Prostate gland (tissue), 2 donors: ENCODE measurements at regions not wholly inside any gene's neighbourhood (a gene's known extent, or its start where the extent isn't known, plus 50 kb on each side); places are given as distances from the start of the nearest gene placed in this dataset.

Experiments
- DNase-seq: peaks from one replicate; pipeline ENCODE4 v3.0.0-alpha.2; 2019; ENCODE audit warnings: low spot score
- H3K27ac ChIP-seq, 2 donors: fragments of 200-600 bp; sonication (generic); 2 replicates each; pipeline ENCODE4 v1.5.1; 2017 to 2019
- H3K27me3 ChIP-seq: fragments of 200-600 bp; sonication (generic); replicated peaks from 2 replicates; pipeline ENCODE4 v1.5.1; 2019; ENCODE audit not compliant: insufficient read depth
- H3K36me3 ChIP-seq, 2 donors: fragments of 200-600 bp; sonication (generic); 1 replicate in 1 of 2; 2 replicates in 1 of 2; pipeline versions ENCODE4 v1.5.1 to v1.8.1; 2017 to 2019
- H3K4me1 ChIP-seq: fragments of 200-600 bp; sonication (generic); replicated peaks from 2 replicates; pipeline ENCODE4 v1.5.1; 2019
- H3K4me3 ChIP-seq, 2 donors: fragments of 200-600 bp; sonication (generic); 2 replicates each; pipeline ENCODE4 v1.5.1; 2017 to 2019
- H3K9me3 ChIP-seq: fragments of 200-600 bp; sonication (generic); 2 replicates; pipeline ENCODE4 v1.5.1; 2017
- POLR2A ChIP-seq: fragments of 450-650 bp; IDR thresholded peaks from one replicate; pipeline ENCODE4 v1.6.1; 2016; ENCODE audit warnings: antibody characterized with exemption, mild to moderate bottlenecking
- POLR2AphosphoS5 ChIP-seq: sonication (generic); formaldehyde crosslinking; IDR thresholded peaks from one replicate; pipeline ENCODE4 v1.6.1; 2017; ENCODE audit warnings: antibody characterized with exemption
- WGBS: methylation state at CpG from one replicate; pipeline ENCODE4 v1.1.5; 2018; 5-methylcytosine and 5-hydroxymethylcytosine counted together
- intact Hi-C: fragments of 100-400 bp; cut with DNase I; formaldehyde crosslinking; loops from one replicate; pipeline ENCODE4 v1.14.2; 2022
- TF ChIP-seq, protein P1 (sequence below), 4 experiments: fragments of 200-600 bp in 2 of 4; fragments of 450-650 bp in 2 of 4; sonication (generic) in 2 of 4; IDR thresholded peaks; 1 replicate in 3 of 4; 2 replicates in 1 of 4; pipeline ENCODE4 v1.5.1; 2016 to 2019; ENCODE audit warnings: antibody characterized with exemption in 4 of 4, mild to moderate bottlenecking in 2 of 4, moderate library complexity in 2 of 4

GRCh38 chr5:53814819-53815218, 254.4 kb downstream of the NDUFS4 start:
- TF ChIP-seq POLR2AphosphoS5, result no peak
- TF ChIP-seq POLR2A, result no peak
- TF ChIP-seq, protein P1, sequence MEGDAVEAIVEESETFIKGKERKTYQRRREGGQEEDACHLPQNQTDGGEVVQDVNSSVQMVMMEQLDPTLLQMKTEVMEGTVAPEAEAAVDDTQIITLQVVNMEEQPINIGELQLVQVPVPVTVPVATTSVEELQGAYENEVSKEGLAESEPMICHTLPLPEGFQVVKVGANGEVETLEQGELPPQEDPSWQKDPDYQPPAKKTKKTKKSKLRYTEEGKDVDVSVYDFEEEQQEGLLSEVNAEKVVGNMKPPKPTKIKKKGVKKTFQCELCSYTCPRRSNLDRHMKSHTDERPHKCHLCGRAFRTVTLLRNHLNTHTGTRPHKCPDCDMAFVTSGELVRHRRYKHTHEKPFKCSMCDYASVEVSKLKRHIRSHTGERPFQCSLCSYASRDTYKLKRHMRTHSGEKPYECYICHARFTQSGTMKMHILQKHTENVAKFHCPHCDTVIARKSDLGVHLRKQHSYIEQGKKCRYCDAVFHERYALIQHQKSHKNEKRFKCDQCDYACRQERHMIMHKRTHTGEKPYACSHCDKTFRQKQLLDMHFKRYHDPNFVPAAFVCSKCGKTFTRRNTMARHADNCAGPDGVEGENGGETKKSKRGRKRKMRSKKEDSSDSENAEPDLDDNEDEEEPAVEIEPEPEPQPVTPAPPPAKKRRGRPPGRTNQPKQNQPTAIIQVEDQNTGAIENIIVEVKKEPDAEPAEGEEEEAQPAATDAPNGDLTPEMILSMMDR (IDR thresholded peaks at IDR 0.05), result no peak
- H3K4me1 ChIP-seq, result no peaks in the 10 kb centered on the region
- intact Hi-C loops, result no loop called here
- H3K36me3 ChIP-seq, result no peaks in the 10 kb centered on the region
- DNase-seq, result no peak
- H3K27ac ChIP-seq, result no peak overlapping the region
- H3K4me3 ChIP-seq, result no peak overlapping the region
- WGBS, result 79% methylated on average over 2 of the region's 2 CpGs
- no peaks in the 10 kb centered on the region for H3K9me3 ChIP-seq
- no peaks in the 10 kb centered on the region for H3K27me3 ChIP-seq

DNA sequence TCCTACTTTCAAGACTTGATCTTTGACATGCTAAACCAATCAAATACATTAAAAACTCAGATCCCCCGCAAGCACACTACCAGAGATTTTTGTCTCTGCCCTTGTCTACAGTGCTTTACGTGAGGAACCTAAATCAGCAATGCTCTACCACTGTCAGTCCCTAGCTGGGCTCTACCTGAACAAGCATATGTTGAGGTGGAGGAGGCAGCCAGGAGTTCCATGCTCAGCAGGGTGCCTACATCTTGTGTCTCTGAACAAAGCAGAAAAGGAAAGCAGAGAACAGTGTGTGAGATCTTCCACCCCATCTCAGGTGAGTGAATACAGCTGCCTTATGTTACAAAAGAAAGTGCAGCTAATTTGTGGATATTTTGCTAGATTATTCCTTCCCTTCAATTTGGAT, 255.0 kb downstream of the NDUFS4 start:
- Histone ChIP-seq H3K27ac (no peak overlapping the region), H3K9me3 (no peaks in the 10 kb centered on the region), H3K27me3 (no peaks in the 10 kb centered on the region), H3K4me3 (no peak overlapping the region), H3K36me3 (no peaks in the 10 kb centered on the region), H3K4me1 (no peaks in the 10 kb centered on the region)
- intact Hi-C loops, result no loop called here
- TF ChIP-seq, protein P1 (IDR thresholded peaks at IDR 0.05), result no peak
- no peak for TF ChIP-seq POLR2AphosphoS5
- no peak for TF ChIP-seq POLR2A
- DNase-seq, result no peak
- 93% methylated on average over 2 of the region's 2 CpGs for WGBS

DNA sequence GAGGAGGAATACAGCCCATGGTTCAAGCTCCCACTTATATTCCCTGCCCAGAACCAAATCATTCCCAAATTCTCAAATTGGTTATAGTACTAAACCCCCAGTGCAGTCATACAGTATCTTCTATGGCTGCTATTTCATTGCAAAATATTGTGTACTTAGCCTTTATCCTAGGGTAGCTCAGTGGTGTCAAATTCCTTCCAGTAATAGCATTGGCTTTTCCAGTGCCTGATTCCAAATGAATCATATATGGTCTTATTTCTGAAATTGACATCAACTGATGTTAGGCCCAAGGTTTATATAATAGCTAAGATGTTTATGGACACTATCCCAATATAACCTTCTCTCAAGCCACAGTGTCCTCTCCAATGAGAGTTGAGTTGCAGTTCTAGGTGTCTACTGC, 256.7 kb downstream of the NDUFS4 start:
- Histone ChIP-seq H3K4me3 (no peak overlapping the region), H3K4me1 (no peaks in the 10 kb centered on the region), H3K9me3 (no peaks in the 10 kb centered on the region), H3K36me3 (no peaks in the 10 kb centered on the region), H3K27me3 (no peaks in the 10 kb centered on the region), H3K27ac (no peak overlapping the region)
- TF ChIP-seq, protein P1 (IDR thresholded peaks at IDR 0.05), result no peak
- TF ChIP-seq POLR2AphosphoS5, result no peak
- TF ChIP-seq POLR2A, result no peak
- DNase-seq, result no peak
- intact Hi-C loops, result no loop called here

- H3K4me3 ChIP-seq, result no peak overlapping the region
- intact Hi-C loops, result no loop called here
- no peak overlapping the region for H3K27ac ChIP-seq
- 82% methylated on average over 8 of the region's 8 CpGs for WGBS
- H3K36me3 ChIP-seq, result no peaks in the 10 kb centered on the region
- H3K4me1 ChIP-seq, result no peaks in the 10 kb centered on the region
- H3K9me3 ChIP-seq, result no peaks in the 10 kb centered on the region
- TF ChIP-seq POLR2A (no peak), POLR2AphosphoS5 (no peak)
- TF ChIP-seq, protein P1 (IDR thresholded peaks at IDR 0.05), result no peak
- no peak for DNase-seq
- H3K27me3 ChIP-seq, result no peaks in the 10 kb centered on the region
Measured at GRCh38 chr5:53819482-53819881, 259.0 kb downstream of the NDUFS4 start.

DNA sequence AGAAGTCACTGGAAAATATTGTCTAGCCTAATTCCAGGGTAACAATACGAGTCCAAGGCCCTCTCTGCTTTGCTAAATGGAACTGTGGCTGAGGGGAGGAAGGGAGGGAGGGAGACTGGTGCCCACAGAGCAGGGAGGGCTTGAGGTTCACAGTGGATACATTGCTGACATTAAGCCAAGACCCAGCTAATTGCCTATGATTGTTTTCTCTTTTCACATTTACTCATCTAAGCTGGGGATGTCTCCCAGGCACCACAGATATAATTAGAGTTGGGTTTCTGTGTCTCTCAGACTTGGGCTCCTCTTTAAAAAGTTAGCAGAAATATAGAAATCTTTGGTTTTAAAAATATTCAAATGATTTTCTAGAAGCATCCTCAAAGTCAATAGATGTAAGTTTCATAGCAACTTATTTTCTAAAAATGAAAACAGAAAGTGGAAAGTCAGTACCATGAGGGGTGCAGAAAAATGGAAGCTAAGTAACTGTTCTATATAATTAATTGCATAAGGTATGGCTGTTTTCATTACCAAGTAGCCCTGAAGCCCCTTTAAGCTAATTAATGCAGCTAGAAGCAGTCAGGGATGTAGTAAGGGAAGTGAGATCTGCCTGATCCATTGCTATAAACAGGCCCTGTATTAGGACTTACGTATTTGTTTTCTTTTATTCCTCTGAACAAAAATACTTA, 259.8 kb downstream of the NDUFS4 start:
- H3K36me3 ChIP-seq, result no peaks in the 10 kb centered on the region
- H3K27me3 ChIP-seq, result no peaks in the 10 kb centered on the region
- no peak for TF ChIP-seq POLR2AphosphoS5
- TF ChIP-seq, protein P1 (IDR thresholded peaks at IDR 0.05), result no peak
- TF ChIP-seq POLR2A, result no peak
- WGBS, result 47% methylated on average over 2 of the region's 2 CpGs
- no peak overlapping the region for H3K4me3 ChIP-seq
- H3K4me1 ChIP-seq, result no peaks in the 10 kb centered on the region
- intact Hi-C loops, result no loop called here
- H3K9me3 ChIP-seq, result no peaks in the 10 kb centered on the region
- H3K27ac ChIP-seq, result no peak overlapping the region
- no peak for DNase-seq
